ENCODE measurements at regions not wholly inside any gene's neighbourhood (a gene's known extent, or its start where the extent isn't known, plus 50 kb on each side); places are given as distances from the start of the nearest gene placed in this dataset.

DNA sequence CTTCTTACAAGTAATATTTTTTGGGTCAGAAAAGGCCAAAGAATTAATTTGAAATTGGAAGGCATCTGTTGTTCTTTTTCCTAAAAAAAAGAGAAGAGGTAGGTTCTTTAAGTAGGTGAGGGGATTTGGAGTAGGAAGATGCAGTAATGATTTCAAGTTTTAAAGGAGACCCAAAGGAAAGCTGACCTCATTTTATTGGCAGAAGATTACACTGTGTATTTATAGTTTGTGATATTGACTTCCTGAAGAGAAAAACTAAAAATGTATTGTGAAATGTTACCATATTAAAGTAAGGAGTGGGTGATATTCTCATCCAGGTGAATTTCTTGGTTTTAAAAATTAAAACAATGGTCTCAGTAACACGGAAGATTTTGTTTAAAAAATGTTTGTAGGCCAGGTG, 56.6 kb upstream of the CELF2 start:
- TF ChIP-seq, protein P1, sequence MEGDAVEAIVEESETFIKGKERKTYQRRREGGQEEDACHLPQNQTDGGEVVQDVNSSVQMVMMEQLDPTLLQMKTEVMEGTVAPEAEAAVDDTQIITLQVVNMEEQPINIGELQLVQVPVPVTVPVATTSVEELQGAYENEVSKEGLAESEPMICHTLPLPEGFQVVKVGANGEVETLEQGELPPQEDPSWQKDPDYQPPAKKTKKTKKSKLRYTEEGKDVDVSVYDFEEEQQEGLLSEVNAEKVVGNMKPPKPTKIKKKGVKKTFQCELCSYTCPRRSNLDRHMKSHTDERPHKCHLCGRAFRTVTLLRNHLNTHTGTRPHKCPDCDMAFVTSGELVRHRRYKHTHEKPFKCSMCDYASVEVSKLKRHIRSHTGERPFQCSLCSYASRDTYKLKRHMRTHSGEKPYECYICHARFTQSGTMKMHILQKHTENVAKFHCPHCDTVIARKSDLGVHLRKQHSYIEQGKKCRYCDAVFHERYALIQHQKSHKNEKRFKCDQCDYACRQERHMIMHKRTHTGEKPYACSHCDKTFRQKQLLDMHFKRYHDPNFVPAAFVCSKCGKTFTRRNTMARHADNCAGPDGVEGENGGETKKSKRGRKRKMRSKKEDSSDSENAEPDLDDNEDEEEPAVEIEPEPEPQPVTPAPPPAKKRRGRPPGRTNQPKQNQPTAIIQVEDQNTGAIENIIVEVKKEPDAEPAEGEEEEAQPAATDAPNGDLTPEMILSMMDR (IDR thresholded peaks at IDR 0.05): no peak
- no peak for TF ChIP-seq POLR2A (IDR thresholded peaks at IDR 0.05)

Data from esophagus squamous epithelium (tissue), 4 donors.